NCI-H526 treated with DMSO at 0.1 percent for 48 hours (cell line): ENCODE measurements at regions not wholly inside any gene's neighbourhood (a gene's known extent, or its start where the extent isn't known, plus 50 kb on each side); places are given as distances from the start of the nearest gene placed in this dataset.

ENCODE experiments used
- DNase-seq: peaks from one replicate; lab custom pipeline; 2025; lab: John Stamatoyannopoulos, UW

- DNase-seq = no peak
Observed at GRCh38 chr6:98634569-98634968, 199.8 kb upstream of the POU3F2 start.

GRCh38 chr6:98635191-98635590 is 199.2 kb upstream of the POU3F2 start:
- DNase-seq = no peak

GRCh38 chr6:98636941-98637340 is 197.4 kb upstream of the POU3F2 start:
- DNase-seq = no peak

DNA sequence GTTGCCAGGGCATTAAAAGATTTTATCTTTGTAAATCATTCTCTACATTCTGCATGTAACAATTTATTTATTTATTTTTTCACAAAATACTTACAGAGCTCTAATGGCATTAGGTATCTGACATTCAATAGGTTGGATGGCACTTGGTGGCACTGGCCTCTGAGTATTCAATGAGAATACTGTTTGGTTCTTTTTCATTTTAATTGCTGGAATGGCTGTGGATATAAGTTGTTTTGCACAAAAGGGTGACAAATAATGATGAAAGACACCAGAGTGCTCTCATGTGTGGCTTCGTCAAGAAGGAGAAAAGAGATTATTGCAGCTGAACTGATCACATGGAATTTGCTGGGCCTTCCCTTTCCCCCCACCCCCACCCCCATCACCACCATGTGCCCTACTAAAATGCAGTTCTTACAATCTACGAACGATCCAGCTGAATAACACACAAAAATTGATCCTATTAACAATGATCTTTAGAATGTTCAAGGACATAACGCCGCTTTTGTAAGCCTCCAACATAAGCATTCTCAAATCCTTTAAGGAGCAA is 195.2 kb upstream of the POU3F2 start:
- DNase-seq = no peak

GRCh38 chr6:98640366-98640765 is 194.0 kb upstream of the POU3F2 start:
- no peak for DNase-seq

- no peak for DNase-seq
Observed at GRCh38 chr6:98641949-98642719, 192.2 kb upstream of the POU3F2 start.

DNA sequence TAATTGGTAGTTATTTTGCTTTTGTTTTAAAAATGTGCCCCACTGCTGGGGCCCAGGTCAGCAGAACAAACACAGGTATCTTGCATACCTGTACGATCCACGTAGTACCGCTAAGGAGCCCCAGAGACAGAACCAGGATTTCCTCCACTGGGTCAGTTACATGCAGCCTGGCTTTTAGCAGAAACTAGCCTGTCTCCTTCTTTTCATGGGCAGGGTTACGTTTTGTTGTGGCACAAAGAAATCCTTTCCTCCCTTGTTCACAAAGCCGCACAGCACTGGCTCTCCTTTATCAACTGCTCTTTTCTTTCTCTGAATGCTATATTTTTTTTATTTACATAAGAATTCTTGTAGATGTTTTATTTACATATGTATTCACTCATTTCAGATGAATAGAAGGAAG is 190.3 kb upstream of the POU3F2 start:
- no peak for DNase-seq

DNA sequence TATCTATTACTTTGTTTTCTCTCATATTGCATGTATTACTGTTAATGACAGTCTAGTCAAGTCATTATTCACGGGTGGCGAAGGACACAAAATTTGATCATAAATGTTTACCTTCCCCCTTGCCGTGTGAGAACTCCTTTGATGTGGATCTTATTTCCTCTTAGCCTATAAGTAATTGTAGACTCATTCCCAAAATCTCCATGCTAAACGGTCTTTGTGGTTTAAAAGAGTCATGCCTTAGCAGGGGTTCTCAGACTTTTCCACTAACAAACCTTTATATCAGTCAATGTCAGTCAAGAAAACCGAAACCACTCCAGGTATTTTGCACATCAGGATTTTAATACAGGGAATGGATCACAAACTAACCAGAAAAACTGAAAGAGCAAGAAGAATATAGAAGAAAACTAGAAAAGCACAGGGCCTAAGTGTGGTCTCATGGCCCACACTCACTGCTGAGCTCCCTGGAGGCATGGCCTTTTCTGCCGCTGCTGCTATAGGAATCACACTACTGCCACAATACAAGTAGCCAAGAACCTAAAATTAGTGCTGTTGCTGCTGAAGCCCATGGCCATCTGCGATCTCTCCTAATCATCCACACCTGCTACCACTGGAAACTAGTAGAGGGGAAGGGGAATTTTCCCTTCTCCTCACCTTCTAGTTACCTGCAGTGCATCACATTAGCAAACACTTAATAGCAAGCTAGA is 186.0 kb upstream of the POU3F2 start:
- DNase-seq = no peak

DNA sequence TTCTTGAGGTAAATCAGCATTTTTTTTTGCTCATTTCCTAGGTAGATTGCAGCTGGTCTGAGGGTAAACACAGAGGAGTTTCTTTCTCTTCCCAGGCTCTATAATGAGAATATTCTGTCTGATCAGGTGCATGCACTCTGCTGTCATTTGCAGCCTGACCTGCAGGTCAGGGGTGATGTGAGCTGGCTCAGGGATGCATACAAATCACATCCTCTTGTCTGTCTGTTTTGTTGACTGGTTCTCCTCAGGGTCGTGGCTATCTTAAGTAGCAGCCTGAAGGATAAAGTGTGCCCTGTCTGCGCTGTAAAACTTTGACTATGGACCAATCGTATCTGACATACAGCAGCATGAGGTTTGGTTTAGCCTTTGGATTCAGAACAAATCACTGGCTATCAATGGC is 183.4 kb upstream of the POU3F2 start:
- no peak for DNase-seq

DNA sequence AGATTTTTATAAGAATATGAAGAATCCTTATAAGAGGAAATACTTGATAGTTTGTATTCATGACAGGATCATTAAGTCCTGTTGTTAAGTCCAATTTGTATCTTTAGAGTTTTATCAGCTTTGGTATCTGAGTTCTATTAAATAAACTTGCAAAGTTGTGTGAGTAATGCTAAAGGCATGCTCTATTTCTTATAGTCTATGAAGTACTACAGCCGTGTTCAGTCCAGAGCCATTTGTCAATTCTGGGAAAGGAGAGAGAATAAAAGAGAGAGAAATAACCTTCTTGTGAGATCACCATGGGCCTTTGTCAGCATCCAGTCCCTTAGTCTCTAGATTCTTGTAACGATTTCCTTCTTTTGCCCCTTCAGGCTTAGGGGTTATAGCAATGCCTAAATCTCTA is 181.2 kb upstream of the POU3F2 start:
- no peak for DNase-seq

GRCh38 chr6:98657764-98658163 is 176.6 kb upstream of the POU3F2 start:
- DNase-seq = no peak

GRCh38 chr6:98669371-98669770 is 165.0 kb upstream of the POU3F2 start:
- no peak for DNase-seq

DNA sequence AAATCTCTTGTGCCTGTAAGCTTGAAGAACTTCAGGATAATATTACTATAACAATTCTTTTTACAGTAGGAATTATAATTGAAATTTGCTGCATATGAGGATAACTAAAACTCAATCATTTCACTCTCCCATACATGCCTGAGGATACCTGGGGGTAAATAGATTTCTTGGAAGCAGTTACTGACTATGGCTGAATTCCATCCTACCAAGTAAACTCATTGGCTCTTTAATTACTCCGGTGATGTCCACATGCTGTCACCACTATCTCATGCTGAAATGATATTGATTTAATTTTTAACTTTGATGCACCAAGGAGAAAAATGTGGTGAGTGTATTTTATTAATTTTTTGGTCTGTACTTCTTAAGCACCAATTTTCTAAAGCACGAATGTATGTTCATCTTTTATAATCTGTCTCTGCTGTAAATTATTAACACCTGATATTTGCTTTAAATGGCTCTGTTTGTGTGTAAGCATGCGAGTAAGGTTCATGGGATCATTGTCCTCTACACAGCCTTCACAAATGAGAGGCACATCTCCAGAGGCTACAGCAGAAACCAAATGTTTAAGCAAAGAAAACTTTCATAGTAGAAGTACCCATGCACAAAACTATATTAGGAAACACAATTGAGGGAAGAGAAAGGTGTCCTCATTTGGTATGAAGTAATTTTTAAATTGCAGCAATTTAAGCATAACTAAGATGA is 164.2 kb upstream of the POU3F2 start:
- DNase-seq = no peak

- DNase-seq = no peak
Observed at GRCh38 chr6:98672681-98673475, 161.5 kb upstream of the POU3F2 start.

GRCh38 chr6:98678481-98678880 is 155.9 kb upstream of the POU3F2 start:
- no peak for DNase-seq

GRCh38 chr6:98686008-98686601 is 148.3 kb upstream of the POU3F2 start:
- DNase-seq = no peak

- no peak for DNase-seq
Observed at GRCh38 chr6:98687752-98688151, 146.6 kb upstream of the POU3F2 start.

GRCh38 chr6:98695091-98695801 is 139.1 kb upstream of the POU3F2 start:
- no peak for DNase-seq

GRCh38 chr6:98711380-98711779 is 123.0 kb upstream of the POU3F2 start:
- no peak for DNase-seq

GRCh38 chr6:98716341-98716740 is 118.0 kb upstream of the POU3F2 start:
- no peak for DNase-seq

GRCh38 chr6:98717322-98717877 is 117.0 kb upstream of the POU3F2 start:
- no peak for DNase-seq
